ENCODE measurements at regions not wholly inside any gene's neighbourhood (a gene's known extent, or its start where the extent isn't known, plus 50 kb on each side); places are given as distances from the start of the nearest gene placed in this dataset.

DNA sequence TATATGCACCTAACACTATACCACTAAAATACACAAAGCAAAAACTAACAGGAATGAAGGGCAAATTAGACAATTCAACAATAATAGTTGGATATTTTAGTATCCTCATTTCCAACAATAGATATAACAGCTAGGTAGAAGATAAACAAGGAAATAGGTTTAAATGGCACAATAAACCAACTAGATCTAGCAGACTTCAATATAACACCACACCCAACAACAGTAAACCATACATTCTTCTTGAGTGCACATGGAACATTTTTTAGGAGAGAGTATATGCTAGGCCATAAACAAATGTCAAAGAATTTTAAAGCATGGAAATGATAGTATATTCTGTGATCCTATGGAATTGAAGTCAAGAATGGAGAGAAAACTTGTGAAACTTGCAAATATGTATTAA, 138.4 kb downstream of the NDUFA10 start:
- H3K4me3 ChIP-seq (ENCODE audit: low read depth, low read length): no peak overlapping the region
- in situ Hi-C loops (cut with HindIII; ENCODE audit: low sequenced_read_pairs): no loop called here
- DNase-seq (ENCODE audit: low read depth): no peak
- no peak for TF ChIP-seq CTCF (IDR thresholded peaks at IDR 0.05; ENCODE audit: low read depth, low read length, missing control alignments)

DNA sequence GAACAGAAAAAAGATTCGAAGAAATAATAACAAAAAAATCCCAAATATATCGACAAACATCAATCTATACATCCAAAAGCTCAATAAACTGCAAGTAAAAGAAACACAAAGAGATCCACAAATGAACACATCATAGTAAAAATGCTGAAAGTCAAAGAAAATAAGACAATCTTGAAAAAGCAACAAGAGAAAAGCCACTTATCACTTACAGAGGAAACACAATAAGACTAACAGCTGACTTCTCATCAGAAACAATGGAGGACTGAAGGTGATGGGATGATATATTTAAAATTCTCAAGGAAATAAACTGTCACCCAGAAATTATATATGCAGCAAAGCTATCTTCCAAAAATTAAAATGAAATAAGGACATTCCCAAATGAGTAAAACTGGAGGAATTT, 140.3 kb downstream of the NDUFA10 start:
- H3K4me3 ChIP-seq (ENCODE audit: low read depth, low read length): no peak overlapping the region
- no peak for TF ChIP-seq CTCF (IDR thresholded peaks at IDR 0.05; ENCODE audit: low read depth, low read length, missing control alignments)
- in situ Hi-C loops (cut with HindIII; ENCODE audit: low sequenced_read_pairs): no loop called here
- no peak for DNase-seq (ENCODE audit: low read depth)

DNA sequence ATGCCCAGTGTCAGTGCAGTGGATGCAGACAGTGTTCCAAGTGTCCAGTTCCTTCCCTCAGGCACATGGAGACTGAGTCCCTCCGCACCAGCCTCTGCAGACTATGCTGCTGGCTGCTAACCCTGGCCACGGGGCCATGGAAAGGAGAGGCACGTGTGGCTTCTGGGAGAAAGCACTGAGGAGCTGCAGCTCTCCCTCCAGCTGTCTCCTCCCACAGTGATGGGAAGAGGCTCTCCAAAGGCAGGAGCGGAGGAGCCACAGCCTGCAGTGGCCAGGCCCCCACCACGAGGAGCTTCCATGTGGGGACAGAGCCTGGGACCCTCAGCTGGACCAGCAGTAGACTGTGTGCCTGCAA, 141.1 kb downstream of the NDUFA10 start:
- TF ChIP-seq CTCF (IDR thresholded peaks at IDR 0.05; ENCODE audit: low read depth, low read length, missing control alignments): no peak
- in situ Hi-C loops (cut with HindIII; ENCODE audit: low sequenced_read_pairs): no loop called here
- DNase-seq (ENCODE audit: low read depth): no peak
- no peak overlapping the region for H3K4me3 ChIP-seq (ENCODE audit: low read depth, low read length)

GRCh38 chr2:239883326-239884050, 141.7 kb downstream of the NDUFA10 start:
- H3K4me3 ChIP-seq (ENCODE audit: low read depth, low read length): no peak overlapping the region
- no peak for DNase-seq (ENCODE audit: low read depth)
- no peak for TF ChIP-seq CTCF (IDR thresholded peaks at IDR 0.05; ENCODE audit: low read depth, low read length, missing control alignments)
- in situ Hi-C loops (cut with HindIII; ENCODE audit: low sequenced_read_pairs): no loop called here

DNA sequence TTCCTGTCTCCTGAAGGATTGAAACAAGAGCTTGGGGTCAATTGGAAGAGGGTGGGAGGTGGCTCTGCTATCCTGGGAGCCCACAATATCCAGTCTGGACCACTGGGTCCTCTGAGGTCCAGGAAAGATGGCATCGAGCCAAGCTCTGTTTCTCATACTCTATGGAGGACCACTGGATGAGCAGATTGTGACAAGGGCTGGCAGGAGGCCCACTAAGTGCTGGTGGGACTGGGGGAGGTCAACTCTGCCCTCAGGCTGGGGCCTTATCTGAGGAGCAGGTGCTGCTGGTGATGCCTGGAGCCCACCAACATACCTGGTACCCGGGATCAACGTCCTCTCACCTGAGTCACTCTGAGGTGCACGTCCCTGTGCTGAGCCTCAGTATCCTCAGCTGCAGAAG, 142.4 kb downstream of the NDUFA10 start:
- H3K4me3 ChIP-seq (ENCODE audit: low read depth, low read length): no peak overlapping the region
- in situ Hi-C loops (cut with HindIII; ENCODE audit: low sequenced_read_pairs): no loop called here
- DNase-seq (ENCODE audit: low read depth): no peak
- TF ChIP-seq CTCF (IDR thresholded peaks at IDR 0.05; ENCODE audit: low read depth, low read length, missing control alignments): no peak

GRCh38 chr2:239882331-239882732, 142.8 kb downstream of the NDUFA10 start:
- peak; percentile 45 for TF ChIP-seq CTCF (IDR thresholded peaks at IDR 0.05; ENCODE audit: low read depth, low read length, missing control alignments)
- in situ Hi-C loops (cut with HindIII; ENCODE audit: low sequenced_read_pairs): no loop called here
- H3K4me3 ChIP-seq (ENCODE audit: low read depth, low read length): no peak overlapping the region
- DNase-seq (ENCODE audit: low read depth): no peak
